ENCODE measurements at regions not wholly inside any gene's neighbourhood (a gene's known extent, or its start where the extent isn't known, plus 50 kb on each side); places are given as distances from the start of the nearest gene placed in this dataset.

DNA sequence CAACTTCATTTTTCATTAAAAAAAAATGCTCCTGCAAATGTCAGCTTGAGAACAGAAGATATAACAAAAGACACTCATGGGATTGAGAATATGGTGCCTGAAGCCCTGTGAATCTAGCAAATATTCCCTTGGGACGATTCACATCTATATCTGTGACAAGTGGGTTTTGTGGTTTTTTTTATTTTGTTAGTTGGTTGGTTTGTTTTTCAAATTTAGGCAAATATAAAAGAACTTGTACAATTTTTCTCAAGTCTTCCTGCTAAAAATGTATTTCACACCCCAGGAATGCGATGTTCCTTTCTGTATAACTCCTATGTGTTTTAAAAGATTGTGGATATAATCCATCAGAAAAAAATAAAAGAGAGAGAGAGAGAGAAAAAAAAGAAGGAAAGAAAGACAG lies 1061.8 kb upstream of the ARRDC3 start:
- DNase-seq: no peak

- no peak for DNase-seq
Measured at GRCh38 chr5:92435781-92436180, 1052.7 kb upstream of the ARRDC3 start.

- DNase-seq: no peak
Measured at GRCh38 chr5:92429646-92430045, 1046.5 kb upstream of the ARRDC3 start.

DNA sequence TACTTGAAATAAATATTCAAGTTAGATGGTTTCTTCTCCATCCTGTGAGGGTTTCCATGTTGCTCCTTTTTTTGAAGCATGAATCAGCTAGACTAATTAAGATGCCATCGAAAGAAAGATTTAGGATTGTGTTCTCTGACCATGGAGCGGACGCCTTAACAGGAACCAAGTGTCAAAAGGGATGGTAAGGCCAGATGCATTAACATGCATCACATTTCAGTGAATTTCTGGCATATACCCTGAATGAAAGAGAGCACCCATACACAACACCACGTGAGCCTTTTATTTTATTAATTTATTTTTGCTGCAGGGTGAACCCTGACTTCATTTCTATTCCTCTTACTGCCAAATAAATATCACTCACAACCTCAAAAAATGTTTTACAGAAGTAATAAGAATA lies 1045.3 kb upstream of the ARRDC3 start:
- DNase-seq: no peak

- no peak for DNase-seq
Measured at GRCh38 chr5:92424785-92425426, 1041.8 kb upstream of the ARRDC3 start.

DNA sequence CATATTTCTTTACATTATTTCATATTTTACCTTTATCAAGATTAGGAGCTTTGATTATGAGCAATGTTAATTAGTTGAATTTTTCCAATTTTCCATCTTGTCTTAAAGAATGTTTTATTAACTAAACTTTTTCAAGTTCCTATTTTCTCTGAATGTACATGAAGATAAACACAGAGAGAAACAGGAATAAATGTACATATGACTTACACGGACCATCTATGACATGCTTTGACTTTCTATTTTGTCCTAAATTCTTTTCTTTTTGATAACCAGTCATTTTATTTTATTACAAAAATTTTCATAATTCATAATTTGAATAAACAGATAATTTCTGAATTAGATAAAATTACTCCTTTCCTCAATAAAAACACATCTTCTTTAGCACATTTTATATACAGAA lies 1038.8 kb upstream of the ARRDC3 start:
- no peak for DNase-seq

DNA sequence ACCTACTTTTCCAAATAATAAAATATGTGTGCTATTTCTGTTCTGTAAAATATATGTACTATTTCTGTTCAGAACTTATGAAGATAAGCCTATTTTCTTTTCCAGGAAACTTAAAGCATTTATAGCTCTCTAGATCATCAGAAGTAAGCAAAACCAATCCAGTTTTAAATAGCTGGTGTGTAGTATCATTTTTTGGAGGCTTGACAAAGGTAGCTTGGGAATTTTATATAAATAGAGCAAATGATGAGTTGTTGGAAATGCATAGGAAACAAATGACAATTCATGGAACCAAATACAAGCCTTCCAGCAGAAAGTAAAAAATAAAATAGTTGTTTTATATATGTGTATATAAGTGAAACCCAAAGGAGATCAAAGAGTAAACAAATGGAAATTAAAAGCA lies 1038.1 kb upstream of the ARRDC3 start:
- no peak for DNase-seq

- no peak for DNase-seq
Measured at GRCh38 chr5:92419261-92419660, 1036.1 kb upstream of the ARRDC3 start.

GRCh38 chr5:92418341-92418740 lies 1035.2 kb upstream of the ARRDC3 start:
- DNase-seq: no peak

GRCh38 chr5:92409134-92409533 lies 1026.0 kb upstream of the ARRDC3 start:
- DNase-seq: no peak

DNA sequence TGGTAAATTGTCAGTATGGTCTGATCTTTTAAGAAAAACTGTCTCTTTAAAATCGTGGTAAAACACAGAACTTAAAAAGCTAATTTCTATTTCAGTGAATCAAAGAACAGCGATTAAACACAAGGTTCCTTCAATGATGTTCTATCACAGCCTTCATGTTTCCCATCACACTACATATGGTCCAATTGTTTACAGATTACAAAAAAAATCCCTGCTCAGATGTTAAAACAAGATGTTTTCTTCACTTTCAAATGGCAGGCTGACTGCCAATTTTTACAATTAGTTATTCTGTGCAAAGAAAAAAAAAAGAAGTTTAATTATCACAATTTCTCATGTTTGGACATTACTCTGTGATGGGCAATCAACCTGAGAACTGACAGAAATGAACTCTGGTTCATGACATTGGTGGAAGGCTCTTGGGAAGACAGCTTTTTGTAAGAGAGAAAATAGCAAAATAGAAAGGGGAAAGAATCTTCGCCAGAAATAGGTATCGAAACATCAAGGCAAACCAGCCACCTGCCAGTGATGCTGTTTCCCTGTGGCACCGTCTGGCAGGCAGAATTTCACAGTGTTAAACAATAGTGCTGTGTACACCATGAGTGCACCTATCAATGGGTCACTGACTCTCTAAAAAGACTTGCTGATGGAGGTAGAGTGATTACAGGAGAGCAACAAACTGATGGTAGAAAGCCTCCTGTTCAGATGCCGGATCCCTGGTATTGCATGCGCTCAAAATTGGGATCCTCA lies 1020.0 kb upstream of the ARRDC3 start:
- DNase-seq: no peak

- DNase-seq: no peak
Measured at GRCh38 chr5:92402045-92402444, 1018.9 kb upstream of the ARRDC3 start.

GRCh38 chr5:92401492-92401891 lies 1018.4 kb upstream of the ARRDC3 start:
- DNase-seq: no peak

- no peak for DNase-seq
Measured at GRCh38 chr5:92394936-92395335, 1011.8 kb upstream of the ARRDC3 start.

GRCh38 chr5:92390657-92391056 lies 1007.5 kb upstream of the ARRDC3 start:
- no peak for DNase-seq

GRCh38 chr5:92380069-92380770 lies 997.1 kb upstream of the ARRDC3 start:
- DNase-seq: no peak

DNA sequence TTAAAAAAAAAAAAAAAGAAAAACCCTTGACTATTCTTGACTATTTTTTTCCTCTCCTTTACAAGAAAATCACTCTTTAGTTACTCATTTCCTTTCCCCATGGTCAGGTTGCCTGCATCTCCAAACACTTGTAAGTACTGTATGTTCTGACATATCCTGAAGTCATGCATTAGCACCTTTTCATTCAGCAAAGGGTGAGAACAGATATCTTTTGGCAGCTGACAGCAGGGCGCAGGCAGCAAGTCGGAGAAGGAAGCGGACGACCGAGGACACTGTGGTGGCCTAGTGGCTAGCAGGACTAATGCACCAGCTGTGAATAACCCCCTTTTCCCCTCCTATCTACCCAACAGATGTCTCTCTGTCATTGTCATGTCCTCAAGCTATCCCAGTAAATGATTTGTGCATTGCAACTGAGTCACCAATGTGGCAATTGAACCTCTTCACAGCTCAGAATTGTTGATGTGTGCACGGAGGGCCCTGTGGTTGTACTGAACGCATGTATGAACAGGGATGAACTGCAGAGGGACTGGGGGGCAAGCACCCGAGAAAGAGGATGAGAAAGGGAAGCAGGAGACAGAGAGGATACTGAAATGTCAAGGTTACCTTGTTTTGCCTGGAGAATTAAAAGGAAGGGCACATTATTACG lies 996.0 kb upstream of the ARRDC3 start:
- DNase-seq: no peak

DNA sequence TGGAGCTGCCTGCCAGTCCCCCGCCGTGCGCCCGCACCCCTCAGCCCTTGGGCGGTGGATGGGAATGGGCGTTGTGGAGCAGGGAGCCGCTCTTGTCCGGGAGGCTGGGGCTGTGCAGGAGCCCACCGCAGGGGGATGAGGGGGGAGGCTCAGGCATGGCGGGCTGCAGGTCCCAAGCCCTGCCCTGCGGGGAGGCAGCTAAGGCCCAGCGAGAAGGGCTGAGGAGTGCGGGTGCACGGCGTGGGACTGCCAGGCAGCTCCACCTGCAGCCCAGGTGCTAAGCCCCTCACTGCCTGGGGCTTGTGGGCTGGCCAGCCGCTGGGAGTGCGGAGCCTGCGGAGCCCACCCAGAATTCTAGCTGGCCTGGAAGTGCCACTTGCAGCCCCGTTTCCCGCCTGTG lies 991.7 kb upstream of the ARRDC3 start:
- DNase-seq: no peak

- DNase-seq: no peak
Measured at GRCh38 chr5:92372766-92373165, 989.6 kb upstream of the ARRDC3 start.

DNA sequence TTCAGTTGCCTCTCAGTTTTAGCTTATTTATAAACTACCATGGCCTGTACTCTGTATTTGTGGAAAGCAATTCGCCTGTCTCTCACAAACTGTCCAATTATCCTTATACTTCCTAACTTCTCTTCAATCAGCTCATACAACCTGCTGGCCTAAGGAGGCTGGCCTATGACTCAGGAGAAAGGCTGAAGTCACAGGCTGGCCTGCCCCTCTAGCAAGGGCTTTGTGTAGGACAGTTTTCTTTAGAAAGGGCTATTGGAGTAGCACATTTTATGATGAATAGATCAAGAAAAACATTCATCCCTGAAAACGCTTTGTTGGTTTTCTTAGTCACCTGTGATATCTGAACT lies 988.7 kb upstream of the ARRDC3 start:
- DNase-seq: no peak

DNA sequence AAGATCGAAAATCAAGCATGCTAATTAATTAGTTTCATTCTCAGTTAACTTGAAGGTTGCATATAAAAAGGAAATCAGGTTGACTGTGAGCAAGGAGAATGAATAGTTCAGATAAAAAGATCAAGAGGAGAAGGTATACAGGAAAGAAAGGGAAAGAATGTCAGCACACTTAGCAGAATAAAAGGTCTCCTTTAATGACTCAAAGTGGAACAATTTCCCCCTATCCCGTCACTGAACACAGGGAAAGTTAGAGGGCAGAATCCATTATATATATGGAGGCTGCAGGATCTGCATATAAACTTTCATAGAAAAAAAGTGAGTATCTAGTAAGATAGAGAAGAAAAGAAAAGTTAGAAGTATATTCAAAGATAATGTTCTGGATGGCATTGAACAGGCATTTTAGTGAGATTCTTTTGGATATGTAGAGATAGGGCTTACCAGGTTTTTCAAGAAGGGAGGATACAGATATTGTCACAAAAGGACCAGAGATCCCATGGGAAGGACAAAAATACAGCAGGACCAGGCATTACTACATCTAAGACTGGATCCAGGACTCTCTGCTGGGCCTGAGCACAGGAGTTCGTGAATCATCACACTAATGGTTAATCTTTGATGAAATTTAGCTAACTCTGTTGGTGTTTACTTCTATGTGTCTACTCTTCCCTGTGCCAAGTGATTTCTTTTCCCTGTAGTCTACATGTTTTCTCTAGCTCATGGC lies 988.2 kb upstream of the ARRDC3 start:
- DNase-seq: no peak

GRCh38 chr5:92370032-92370431 lies 986.9 kb upstream of the ARRDC3 start:
- no peak for DNase-seq

GRCh38 chr5:92369587-92369986 lies 986.5 kb upstream of the ARRDC3 start:
- DNase-seq: no peak
